WTC11 (cell line): ENCODE measurements at regions not wholly inside any gene's neighbourhood (a gene's known extent, or its start where the extent isn't known, plus 50 kb on each side); places are given as distances from the start of the nearest gene placed in this dataset.

Source experiments
- ATAC-seq: fragments of 200-7000 bp; cut with Tn5 transposase; 2 replicates; pipeline ENCODE4 v1.10.0; 2021; ENCODE audit warnings: mild to moderate bottlenecking, moderate library complexity
- CTCF ChIA-PET: fragments of 300-600 bp; sonication (Branson Sonifier 250); formaldehyde crosslinking; loops from one replicate; lab custom pipeline; 2021; ENCODE audit warnings: antibody characterized with exemption; lab: Charles Lee
- POLR2A ChIA-PET: fragments of 350-600 bp; sonication (Branson Sonifier 250); formaldehyde crosslinking; loops from one replicate; lab custom pipeline; 2021; ENCODE audit warnings: antibody characterized with exemption; lab: Charles Lee
- DNase-seq: peaks from one replicate; pipeline ENCODE4 v3.0.0; 2021; ENCODE audit warnings: low spot score
- H3K27ac Mint-ChIP-seq: 2 replicates; pipeline ENCODE4 v1.8.0; 2021; ENCODE audit warnings: mixed read lengths
- H3K27me3 Mint-ChIP-seq: 2 replicates; pipeline ENCODE4 v1.8.0; 2021; ENCODE audit warnings: low read depth, mild to moderate bottlenecking, moderate library complexity, mixed read lengths
- H3K36me3 Mint-ChIP-seq: 2 replicates; pipeline ENCODE4 v1.8.0; 2021; ENCODE audit warnings: mixed read lengths
- H3K4me1 Mint-ChIP-seq: 2 replicates; pipeline ENCODE4 v1.8.0; 2022; ENCODE audit warnings: mixed read lengths
- H3K4me3 Mint-ChIP-seq: 2 replicates; pipeline ENCODE4 v1.8.0; 2021; ENCODE audit warnings: mild to moderate bottlenecking, moderate library complexity, mixed read lengths
- H3K9me3 Mint-ChIP-seq: 2 replicates; pipeline ENCODE4 v1.8.0; 2021; ENCODE audit warnings: mixed read lengths
- ATF3 ChIP-seq: sonication (generic); formaldehyde crosslinking; conservative IDR thresholded peaks from 2 replicates; pipeline ENCODE4 v1.8.1; 2022; ENCODE audit warnings: mild to moderate bottlenecking, missing genetic modification reagents
- ATF6 ChIP-seq: sonication (generic); formaldehyde crosslinking; IDR thresholded peaks from 2 replicates; pipeline ENCODE4 v1.8.1; 2023; ENCODE audit warnings: mild to moderate bottlenecking, missing genetic modification reagents
- CREM ChIP-seq: sonication (generic); formaldehyde crosslinking; IDR thresholded peaks from 2 replicates; pipeline ENCODE4 v1.8.1; 2022; ENCODE audit warnings: mild to moderate bottlenecking, missing genetic modification reagents, moderate library complexity
- E2F4 ChIP-seq: sonication (generic); formaldehyde crosslinking; IDR thresholded peaks from 2 replicates; pipeline ENCODE4 v1.8.1; 2022; ENCODE audit warnings: low read depth, mild to moderate bottlenecking, moderate library complexity, missing genetic modification reagents, borderline replicate concordance
- JUN ChIP-seq: sonication (generic); formaldehyde crosslinking; IDR thresholded peaks from 2 replicates; pipeline ENCODE4 v1.8.0; 2023; ENCODE audit warnings: mild to moderate bottlenecking, missing genetic modification reagents
- KAT7 ChIP-seq: sonication (generic); formaldehyde crosslinking; IDR thresholded peaks from 2 replicates; pipeline ENCODE4 v1.8.1; 2023; ENCODE audit warnings: missing genetic modification reagents, mild to moderate bottlenecking, borderline replicate concordance
- NR1H2 ChIP-seq: sonication (generic); formaldehyde crosslinking; IDR thresholded peaks from 2 replicates; pipeline ENCODE4 v1.9.0; 2021; ENCODE audit warnings: mild to moderate bottlenecking, moderate library complexity, missing genetic modification reagents
- RELA ChIP-seq: sonication (generic); formaldehyde crosslinking; IDR thresholded peaks from 2 replicates; pipeline ENCODE4 v1.8.1; 2022; ENCODE audit warnings: missing genetic modification reagents, mild to moderate bottlenecking, borderline replicate concordance
- SMAD4 ChIP-seq: sonication (generic); formaldehyde crosslinking; IDR thresholded peaks from 2 replicates; pipeline ENCODE4 v1.8.0; 2022; ENCODE audit warnings: mild to moderate bottlenecking, missing genetic modification reagents
- SOX15 ChIP-seq: fragments of 250-450 bp; sonication (Bioruptor Pico); IDR thresholded peaks from 2 replicates; pipeline ENCODE4 v1.9.0; 2021; ENCODE audit warnings: mild to moderate bottlenecking
- ZNF138 ChIP-seq: sonication (generic); formaldehyde crosslinking; conservative IDR thresholded peaks from 2 replicates; pipeline ENCODE4 v1.8.1; 2022; ENCODE audit warnings: mild to moderate bottlenecking, moderate library complexity, missing genetic modification reagents
- ZNF219 ChIP-seq: sonication (generic); formaldehyde crosslinking; IDR thresholded peaks from 2 replicates; pipeline ENCODE4 v1.8.0; 2023; ENCODE audit warnings: missing genetic modification reagents, mild to moderate bottlenecking, borderline replicate concordance
- ZNF317 ChIP-seq: sonication (generic); formaldehyde crosslinking; IDR thresholded peaks from 2 replicates; pipeline ENCODE4 v1.8.1; 2023; ENCODE audit warnings: low read depth, mild to moderate bottlenecking, moderate library complexity, missing genetic modification reagents, borderline replicate concordance
- TF ChIP-seq, protein P1 (sequence below): sonication (generic); formaldehyde crosslinking; IDR thresholded peaks from 2 replicates; pipeline ENCODE4 v1.8.0; 2022; ENCODE audit warnings: mild to moderate bottlenecking, missing genetic modification reagents
- TF ChIP-seq, protein P2 (sequence below): sonication (generic); formaldehyde crosslinking; IDR thresholded peaks from 2 replicates; pipeline ENCODE4 v1.8.1; 2023; ENCODE audit warnings: mild to moderate bottlenecking, missing genetic modification reagents, moderate library complexity
- TF ChIP-seq, protein P3 (sequence below): fragments of 200-600 bp; IDR thresholded peaks from 2 replicates; pipeline ENCODE4 v1.8.0; 2022; ENCODE audit warnings: antibody characterized with exemption
- TF ChIP-seq, protein P4 (sequence below): sonication (generic); formaldehyde crosslinking; conservative IDR thresholded peaks from 2 replicates; pipeline ENCODE4 v1.8.1; 2023; ENCODE audit warnings: mild to moderate bottlenecking, low read depth, missing genetic modification reagents, moderate library complexity
- TF ChIP-seq, protein P5 (sequence below): sonication (generic); formaldehyde crosslinking; IDR thresholded peaks from 2 replicates; pipeline ENCODE4 v1.8.1; 2022; ENCODE audit warnings: mild to moderate bottlenecking, moderate library complexity, missing genetic modification reagents
- TF ChIP-seq, protein P6 (sequence below): sonication (generic); formaldehyde crosslinking; IDR thresholded peaks from 2 replicates; pipeline ENCODE4 v1.8.1; 2023; ENCODE audit warnings: mild to moderate bottlenecking, missing genetic modification reagents

- TF ChIP-seq ZNF219 (no peak), CREM (CRISPR knock-in tag) (no peak), ATF3 (CRISPR knock-in tag) (no peak), KAT7 (CRISPR knock-in tag) (no peak), SOX15 (CRISPR knock-in tag) (no peak), ZNF317 (CRISPR knock-in tag) (no peak), SMAD4 (no peak), E2F4 (CRISPR knock-in tag) (no peak), ATF6 (CRISPR knock-in tag) (no peak), NR1H2 (no peak), ZNF138 (CRISPR knock-in tag) (no peak), RELA (CRISPR knock-in tag) (no peak), JUN (CRISPR knock-in tag) (no peak)
- TF ChIP-seq, protein P1, sequence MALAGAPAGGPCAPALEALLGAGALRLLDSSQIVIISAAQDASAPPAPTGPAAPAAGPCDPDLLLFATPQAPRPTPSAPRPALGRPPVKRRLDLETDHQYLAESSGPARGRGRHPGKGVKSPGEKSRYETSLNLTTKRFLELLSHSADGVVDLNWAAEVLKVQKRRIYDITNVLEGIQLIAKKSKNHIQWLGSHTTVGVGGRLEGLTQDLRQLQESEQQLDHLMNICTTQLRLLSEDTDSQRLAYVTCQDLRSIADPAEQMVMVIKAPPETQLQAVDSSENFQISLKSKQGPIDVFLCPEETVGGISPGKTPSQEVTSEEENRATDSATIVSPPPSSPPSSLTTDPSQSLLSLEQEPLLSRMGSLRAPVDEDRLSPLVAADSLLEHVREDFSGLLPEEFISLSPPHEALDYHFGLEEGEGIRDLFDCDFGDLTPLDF (CRISPR knock-in tag) = no peak
- TF ChIP-seq, protein P2, sequence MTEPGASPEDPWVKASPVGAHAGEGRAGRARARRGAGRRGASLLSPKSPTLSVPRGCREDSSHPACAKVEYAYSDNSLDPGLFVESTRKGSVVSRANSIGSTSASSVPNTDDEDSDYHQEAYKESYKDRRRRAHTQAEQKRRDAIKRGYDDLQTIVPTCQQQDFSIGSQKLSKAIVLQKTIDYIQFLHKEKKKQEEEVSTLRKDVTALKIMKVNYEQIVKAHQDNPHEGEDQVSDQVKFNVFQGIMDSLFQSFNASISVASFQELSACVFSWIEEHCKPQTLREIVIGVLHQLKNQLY (CRISPR knock-in tag) = no peak
- TF ChIP-seq, protein P3, sequence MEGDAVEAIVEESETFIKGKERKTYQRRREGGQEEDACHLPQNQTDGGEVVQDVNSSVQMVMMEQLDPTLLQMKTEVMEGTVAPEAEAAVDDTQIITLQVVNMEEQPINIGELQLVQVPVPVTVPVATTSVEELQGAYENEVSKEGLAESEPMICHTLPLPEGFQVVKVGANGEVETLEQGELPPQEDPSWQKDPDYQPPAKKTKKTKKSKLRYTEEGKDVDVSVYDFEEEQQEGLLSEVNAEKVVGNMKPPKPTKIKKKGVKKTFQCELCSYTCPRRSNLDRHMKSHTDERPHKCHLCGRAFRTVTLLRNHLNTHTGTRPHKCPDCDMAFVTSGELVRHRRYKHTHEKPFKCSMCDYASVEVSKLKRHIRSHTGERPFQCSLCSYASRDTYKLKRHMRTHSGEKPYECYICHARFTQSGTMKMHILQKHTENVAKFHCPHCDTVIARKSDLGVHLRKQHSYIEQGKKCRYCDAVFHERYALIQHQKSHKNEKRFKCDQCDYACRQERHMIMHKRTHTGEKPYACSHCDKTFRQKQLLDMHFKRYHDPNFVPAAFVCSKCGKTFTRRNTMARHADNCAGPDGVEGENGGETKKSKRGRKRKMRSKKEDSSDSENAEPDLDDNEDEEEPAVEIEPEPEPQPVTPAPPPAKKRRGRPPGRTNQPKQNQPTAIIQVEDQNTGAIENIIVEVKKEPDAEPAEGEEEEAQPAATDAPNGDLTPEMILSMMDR = no peak
- TF ChIP-seq, protein P4, sequence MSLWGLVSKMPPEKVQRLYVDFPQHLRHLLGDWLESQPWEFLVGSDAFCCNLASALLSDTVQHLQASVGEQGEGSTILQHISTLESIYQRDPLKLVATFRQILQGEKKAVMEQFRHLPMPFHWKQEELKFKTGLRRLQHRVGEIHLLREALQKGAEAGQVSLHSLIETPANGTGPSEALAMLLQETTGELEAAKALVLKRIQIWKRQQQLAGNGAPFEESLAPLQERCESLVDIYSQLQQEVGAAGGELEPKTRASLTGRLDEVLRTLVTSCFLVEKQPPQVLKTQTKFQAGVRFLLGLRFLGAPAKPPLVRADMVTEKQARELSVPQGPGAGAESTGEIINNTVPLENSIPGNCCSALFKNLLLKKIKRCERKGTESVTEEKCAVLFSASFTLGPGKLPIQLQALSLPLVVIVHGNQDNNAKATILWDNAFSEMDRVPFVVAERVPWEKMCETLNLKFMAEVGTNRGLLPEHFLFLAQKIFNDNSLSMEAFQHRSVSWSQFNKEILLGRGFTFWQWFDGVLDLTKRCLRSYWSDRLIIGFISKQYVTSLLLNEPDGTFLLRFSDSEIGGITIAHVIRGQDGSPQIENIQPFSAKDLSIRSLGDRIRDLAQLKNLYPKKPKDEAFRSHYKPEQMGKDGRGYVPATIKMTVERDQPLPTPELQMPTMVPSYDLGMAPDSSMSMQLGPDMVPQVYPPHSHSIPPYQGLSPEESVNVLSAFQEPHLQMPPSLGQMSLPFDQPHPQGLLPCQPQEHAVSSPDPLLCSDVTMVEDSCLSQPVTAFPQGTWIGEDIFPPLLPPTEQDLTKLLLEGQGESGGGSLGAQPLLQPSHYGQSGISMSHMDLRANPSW (CRISPR knock-in tag) = no peak
- TF ChIP-seq, protein P5, sequence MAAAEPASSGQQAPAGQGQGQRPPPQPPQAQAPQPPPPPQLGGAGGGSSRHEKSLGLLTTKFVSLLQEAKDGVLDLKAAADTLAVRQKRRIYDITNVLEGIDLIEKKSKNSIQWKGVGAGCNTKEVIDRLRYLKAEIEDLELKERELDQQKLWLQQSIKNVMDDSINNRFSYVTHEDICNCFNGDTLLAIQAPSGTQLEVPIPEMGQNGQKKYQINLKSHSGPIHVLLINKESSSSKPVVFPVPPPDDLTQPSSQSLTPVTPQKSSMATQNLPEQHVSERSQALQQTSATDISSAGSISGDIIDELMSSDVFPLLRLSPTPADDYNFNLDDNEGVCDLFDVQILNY (CRISPR knock-in tag) = no peak
- TF ChIP-seq, protein P6, sequence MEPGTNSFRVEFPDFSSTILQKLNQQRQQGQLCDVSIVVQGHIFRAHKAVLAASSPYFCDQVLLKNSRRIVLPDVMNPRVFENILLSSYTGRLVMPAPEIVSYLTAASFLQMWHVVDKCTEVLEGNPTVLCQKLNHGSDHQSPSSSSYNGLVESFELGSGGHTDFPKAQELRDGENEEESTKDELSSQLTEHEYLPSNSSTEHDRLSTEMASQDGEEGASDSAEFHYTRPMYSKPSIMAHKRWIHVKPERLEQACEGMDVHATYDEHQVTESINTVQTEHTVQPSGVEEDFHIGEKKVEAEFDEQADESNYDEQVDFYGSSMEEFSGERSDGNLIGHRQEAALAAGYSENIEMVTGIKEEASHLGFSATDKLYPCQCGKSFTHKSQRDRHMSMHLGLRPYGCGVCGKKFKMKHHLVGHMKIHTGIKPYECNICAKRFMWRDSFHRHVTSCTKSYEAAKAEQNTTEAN (CRISPR knock-in tag) = no peak
- Mint-ChIP-seq H3K27me3 (no peaks in the 10 kb centered on the region), H3K9me3 (peaks cover 16% of the 10 kb centered on the region), H3K27ac (no peak overlapping the region), H3K36me3 (peaks cover 6% of the 10 kb centered on the region), H3K4me1 (peaks cover 27% of the 10 kb centered on the region), H3K4me3 (no peak overlapping the region)
- ChIA-PET CTCF (no interaction called here), POLR2A (no interaction called here)
- ATAC-seq (no peak), DNase-seq (no peak)
Measured at GRCh38 chr11:98507208-98507607, 513.5 kb upstream of the CNTN5 start.
